ENCODE measurements at regions not wholly inside any gene's neighbourhood (a gene's known extent, or its start where the extent isn't known, plus 50 kb on each side); places are given as distances from the start of the nearest gene placed in this dataset.
"Not testable (repeated sequence)": the region's sequence is repeated elsewhere in the genome, so short reads cannot be mapped to it uniquely, and the experiment has no call there.

DNA sequence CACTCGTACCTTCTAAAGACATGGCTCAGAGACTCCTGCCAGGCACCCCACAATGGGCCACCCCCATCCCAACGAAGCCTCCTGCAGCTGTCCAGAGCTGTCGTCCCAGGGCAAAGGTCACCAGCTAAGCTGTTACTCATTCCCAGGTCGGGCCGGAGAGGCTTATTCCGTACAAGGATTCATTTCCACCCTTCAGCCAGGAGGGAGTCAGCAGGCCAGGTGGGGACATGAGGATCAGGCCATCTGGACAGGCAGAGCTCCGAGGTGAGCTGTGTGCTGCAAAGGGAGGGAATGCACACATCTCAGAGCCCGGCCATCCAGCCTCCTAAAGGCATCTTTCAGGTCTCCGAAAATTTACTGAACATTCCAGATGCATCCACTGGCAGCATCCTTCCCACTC lies 63.9 kb upstream of the NANOS1 start:
- DNase-seq (ENCODE audit: low spot score): no peak

- DNase-seq (ENCODE audit: low spot score): no peak
Measured at GRCh38 chr10:118966076-118966849, 63.3 kb upstream of the NANOS1 start.

- no peak for DNase-seq (ENCODE audit: low spot score)
Measured at GRCh38 chr10:118966850-118967125, 62.7 kb upstream of the NANOS1 start.

DNA sequence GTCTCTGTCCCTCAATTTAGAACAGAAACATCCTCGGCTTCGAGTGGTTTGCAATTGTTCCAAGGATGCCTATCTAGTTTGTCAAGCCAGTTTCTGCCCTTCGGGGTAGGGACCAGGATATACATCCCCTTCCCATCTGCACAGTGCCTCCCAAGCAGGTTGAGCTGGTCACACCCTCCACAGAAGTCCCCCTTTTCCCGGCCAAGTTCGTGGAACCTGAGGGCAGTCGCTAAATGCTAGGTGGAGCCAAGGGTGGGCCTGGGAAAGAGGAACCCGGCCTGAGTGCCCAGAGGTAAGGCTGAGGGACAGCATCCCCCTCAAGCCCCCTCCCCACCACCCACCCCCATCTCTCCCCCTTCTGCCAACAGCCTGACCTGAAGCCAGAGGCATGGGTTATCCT lies 62.4 kb upstream of the NANOS1 start:
- DNase-seq (ENCODE audit: low spot score): no peak

- DNase-seq (ENCODE audit: low spot score): no peak
Measured at GRCh38 chr10:118968060-118968459, 61.5 kb upstream of the NANOS1 start.

DNA sequence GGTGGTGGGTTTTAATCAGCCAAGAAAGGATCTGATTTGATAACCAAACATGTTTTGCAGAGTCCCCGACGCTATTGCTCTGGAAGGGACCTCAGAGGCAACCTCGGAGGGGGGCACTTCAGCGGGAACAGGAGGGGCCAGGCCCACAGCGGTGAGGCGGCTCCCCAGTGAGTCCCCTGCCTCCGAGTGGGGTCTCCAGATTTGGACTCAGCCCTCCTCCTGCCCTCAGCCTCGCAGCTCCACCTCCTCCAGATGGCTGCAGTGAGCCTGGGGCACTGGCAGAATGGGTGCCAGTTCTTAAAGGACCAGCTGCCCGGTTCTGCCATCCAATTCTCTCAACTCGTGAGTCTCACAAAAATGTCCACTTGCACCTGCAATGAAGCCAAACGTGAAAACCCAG lies 61.0 kb upstream of the NANOS1 start:
- no peak for DNase-seq (ENCODE audit: low spot score)

GRCh38 chr10:118969014-118969413 lies 60.5 kb upstream of the NANOS1 start:
- no peak for DNase-seq (ENCODE audit: low spot score)

DNA sequence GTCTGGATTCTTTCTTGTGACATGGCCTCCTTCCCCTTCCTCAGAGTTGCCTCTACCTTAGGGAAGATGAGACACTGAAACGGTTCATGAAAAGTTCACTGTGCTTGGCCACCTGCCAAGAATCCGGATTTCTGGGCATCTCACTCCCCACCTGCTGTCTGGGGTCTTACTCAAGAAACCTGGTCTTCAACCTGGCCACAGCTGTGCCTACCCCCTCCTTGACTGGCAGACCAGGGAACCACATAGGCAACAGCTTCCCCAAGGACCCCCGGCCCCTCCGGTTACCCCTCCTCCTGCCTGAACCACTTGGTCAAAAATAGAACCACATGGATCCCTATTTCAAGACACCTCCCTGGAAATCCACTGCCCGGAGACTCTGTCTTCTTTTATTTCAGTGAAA lies 58.7 kb upstream of the NANOS1 start:
- no peak for DNase-seq (ENCODE audit: low spot score)

DNA sequence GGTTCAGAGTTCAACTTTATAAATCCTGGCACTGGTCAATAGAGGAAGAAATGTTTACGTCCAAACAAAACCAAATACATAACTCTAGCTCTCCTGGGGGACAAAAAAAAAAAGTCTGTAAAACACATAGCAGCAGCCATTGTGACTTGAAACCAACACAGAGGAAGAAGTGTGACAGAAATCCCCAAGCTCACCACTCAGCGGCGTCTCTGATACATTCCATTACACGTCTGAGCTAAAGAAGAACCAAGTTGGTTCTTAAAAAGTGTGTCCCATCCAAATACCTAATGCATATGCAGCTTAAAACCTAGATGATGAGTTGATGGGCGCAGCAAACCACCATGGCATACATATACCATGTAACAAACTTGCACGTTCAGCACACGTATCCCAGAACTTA lies 58.3 kb upstream of the NANOS1 start:
- no peak for DNase-seq (ENCODE audit: low spot score)

- DNase-seq (ENCODE audit: low spot score): no peak
Measured at GRCh38 chr10:118971876-118972275, 57.6 kb upstream of the NANOS1 start.

- no peak for DNase-seq (ENCODE audit: low spot score)
Measured at GRCh38 chr10:118973744-118974143, 55.8 kb upstream of the NANOS1 start.

GRCh38 chr10:118974951-118975350 lies 54.6 kb upstream of the NANOS1 start:
- DNase-seq (ENCODE audit: low spot score): no peak

DNA sequence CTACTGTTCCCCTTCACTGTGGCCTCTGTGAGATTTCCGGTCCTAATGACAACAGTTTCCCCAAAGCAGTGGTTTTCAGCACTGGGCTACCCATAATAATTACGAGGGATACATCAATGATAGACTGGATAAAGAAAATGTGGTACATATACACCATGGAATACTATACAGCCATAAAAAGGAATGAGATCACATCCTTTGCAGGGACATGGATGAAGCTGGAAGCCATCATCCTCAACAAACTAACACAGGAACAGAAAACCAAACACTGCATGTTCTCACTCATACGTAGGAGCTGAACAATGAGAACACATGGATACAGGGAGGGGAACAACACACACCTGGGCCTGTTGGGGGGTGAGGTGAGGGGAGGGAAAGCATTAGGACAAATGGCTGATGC lies 53.3 kb upstream of the NANOS1 start:
- not testable (repeated sequence) for DNase-seq (ENCODE audit: low spot score)

GRCh38 chr10:118977022-118977599 lies 52.4 kb upstream of the NANOS1 start:
- DNase-seq (ENCODE audit: low spot score): no peak

DNA sequence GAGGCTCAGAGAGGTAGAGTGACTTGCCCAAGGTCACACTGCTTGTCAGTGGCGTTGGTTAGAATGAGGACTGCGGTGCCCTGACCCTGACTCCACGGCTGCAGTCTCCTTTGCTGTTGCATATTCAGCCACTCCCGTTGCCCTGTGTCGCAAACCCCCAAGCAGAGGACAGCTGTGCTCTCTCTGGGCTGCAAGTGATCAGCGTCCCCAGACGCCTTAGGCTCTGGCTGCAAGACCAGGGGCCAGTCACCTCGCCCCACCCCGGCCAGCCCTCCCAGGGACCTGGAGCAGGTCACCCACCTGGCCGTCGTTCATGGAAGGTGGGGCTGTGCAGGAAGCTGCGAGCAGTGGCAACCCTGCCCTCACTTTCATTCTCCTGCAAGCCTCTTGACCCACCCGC lies 51.7 kb upstream of the NANOS1 start:
- DNase-seq (ENCODE audit: low spot score): no peak

- no peak for DNase-seq (ENCODE audit: low spot score)
Measured at GRCh38 chr10:118978316-118978997, 51.1 kb upstream of the NANOS1 start.

DNA sequence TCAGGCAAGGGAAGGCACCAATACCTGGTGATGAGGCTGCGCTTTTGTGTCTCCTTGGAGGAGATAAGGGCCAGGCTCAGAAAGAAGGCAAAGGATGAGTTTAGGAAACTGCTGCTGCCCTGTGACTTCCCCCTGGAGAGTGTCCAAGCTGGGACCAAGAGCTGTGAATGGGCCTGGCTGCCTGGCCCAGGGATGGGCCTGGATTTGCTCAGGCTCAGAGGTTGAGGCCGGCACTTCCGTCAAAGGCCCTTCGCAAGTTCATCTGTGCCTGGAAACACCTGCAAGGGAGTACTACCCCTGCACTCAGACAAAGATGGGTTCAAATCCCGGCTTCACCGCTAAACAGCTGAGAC lies 50.5 kb upstream of the NANOS1 start:
- DNase-seq (ENCODE audit: low spot score): no peak

GRCh38 chr10:118979661-118980060 lies 49.9 kb upstream of the NANOS1 start:
- no peak for DNase-seq (ENCODE audit: low spot score)

All from LoVo (cell line).